Breast epithelium (tissue), 4 donors: ENCODE measurements at regions not wholly inside any gene's neighbourhood (a gene's known extent, or its start where the extent isn't known, plus 50 kb on each side); places are given as distances from the start of the nearest gene placed in this dataset.

Experiments used
- DNase-seq, 2 donors: peaks; one replicate each; pipeline ENCODE4 v3.0.0-alpha.2; 2019; ENCODE audit warnings: low spot score in 2 of 2
- H3K27ac ChIP-seq, 2 donors: fragments of 200-600 bp; sonication (generic) in 1 of 2; one replicate each; pipeline ENCODE4 v1.5.1; 2016 to 2019; ENCODE audit warnings: mild to moderate bottlenecking in 1 of 2
- H3K27me3 ChIP-seq, 2 donors: fragments of 200-600 bp; sonication (generic) in 1 of 2; one replicate each; pipeline versions ENCODE4 v1.5.1 to v1.6.0; 2017 to 2019; ENCODE audit warnings: control low read depth in 1 of 2, mild to moderate bottlenecking in 1 of 2
- H3K36me3 ChIP-seq: fragments of 200-600 bp; one replicate; pipeline ENCODE4 v1.5.1; 2019
- H3K4me1 ChIP-seq, 2 donors: fragments of 200-600 bp; sonication (generic); one replicate each; pipeline ENCODE4 v1.5.1; 2016 to 2019; ENCODE audit warnings: control low read depth in 1 of 2
- H3K4me3 ChIP-seq, 3 donors: fragments of 200-600 bp; sonication (generic); 1 replicate in 2 of 3; 2 replicates in 1 of 3; pipeline ENCODE4 v1.5.1; 2016 to 2019; ENCODE audit warnings: mild to moderate bottlenecking in 3 of 3, moderate library complexity in 2 of 3
- H3K9me3 ChIP-seq, 2 donors: fragments of 200-600 bp; sonication (generic) in 1 of 2; one replicate each; pipeline ENCODE4 v1.5.1; 2016 to 2019; ENCODE audit warnings: control low read depth in 1 of 2
- CTCF ChIP-seq, 3 donors: fragments of 450-650 bp; IDR thresholded peaks; one replicate each; pipeline ENCODE4 v1.5.1; 2016 to 2017; ENCODE audit warnings: antibody characterized with exemption in 3 of 3, mild to moderate bottlenecking in 3 of 3, moderate library complexity in 3 of 3
- POLR2A ChIP-seq: fragments of 450-650 bp; IDR thresholded peaks from one replicate; pipeline ENCODE4 v1.6.1; 2016; ENCODE audit warnings: antibody characterized with exemption, mild to moderate bottlenecking, moderate library complexity
- POLR2AphosphoS5 ChIP-seq, 3 donors: sonication (generic); formaldehyde crosslinking; IDR thresholded peaks; one replicate each; pipeline ENCODE4 v1.6.1; 2017; ENCODE audit warnings: antibody characterized with exemption in 3 of 3
- intact Hi-C: fragments of 100-400 bp; cut with DNase I; formaldehyde crosslinking; loops from one replicate; pipeline ENCODE4 v1.15.1; 2023; ENCODE audit warnings: low total_unique reads

- intact Hi-C loops = loop anchor here (5.0 kb wide), 1 partner anchor 936 kb away; no protein-coding TSS in a partner anchor
- H3K27me3 ChIP-seq = no peaks in the 10 kb centered on the region
- no peaks in the 10 kb centered on the region for H3K36me3 ChIP-seq
- no peak for DNase-seq
- no peak overlapping the region for H3K4me3 ChIP-seq
- TF ChIP-seq POLR2A (no peak), CTCF (IDR thresholded peaks at IDR 0.05) (no peak), POLR2AphosphoS5 (IDR thresholded peaks at IDR 0.05) (no peak)
- no peaks in the 10 kb centered on the region for H3K9me3 ChIP-seq
- H3K27ac ChIP-seq = no peak overlapping the region
- H3K4me1 ChIP-seq = no peaks in the 10 kb centered on the region
These were observed 1454.5 kb upstream of the TENM3 start for GRCh38 chr4:180788729-180789128.

DNA sequence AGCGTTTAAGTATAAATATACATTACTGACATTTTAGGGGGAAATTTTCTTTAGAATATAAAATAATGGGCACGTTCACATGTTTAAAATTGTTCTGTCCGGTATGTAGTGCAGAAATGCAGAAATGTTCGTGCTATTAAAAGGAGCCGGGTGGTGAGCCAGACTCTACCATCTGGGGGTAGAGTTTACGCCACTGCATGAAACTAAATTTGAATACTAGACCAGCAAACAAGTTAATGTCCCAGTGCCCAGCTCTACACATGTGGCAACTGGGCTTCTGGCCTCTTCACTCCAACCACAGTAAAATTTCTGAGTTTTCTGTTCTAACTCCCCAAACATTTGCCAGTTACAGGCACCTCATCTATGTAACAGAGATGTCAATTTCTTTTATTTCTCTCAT is 1453.3 kb upstream of the TENM3 start:
- Histone ChIP-seq H3K36me3 (no peaks in the 10 kb centered on the region), H3K9me3 (no peaks in the 10 kb centered on the region), H3K4me1 (no peaks in the 10 kb centered on the region), H3K27ac (no peak overlapping the region), H3K27me3 (no peaks in the 10 kb centered on the region), H3K4me3 (no peak overlapping the region)
- no peak for DNase-seq
- intact Hi-C loops = loop anchor here (5.0 kb wide), 1 partner anchor 938 kb away; no protein-coding TSS in a partner anchor
- no peak for TF ChIP-seq POLR2AphosphoS5 (IDR thresholded peaks at IDR 0.05)
- TF ChIP-seq POLR2A = no peak
- TF ChIP-seq CTCF (IDR thresholded peaks at IDR 0.05) = no peak

- intact Hi-C loops = no loop called here
- Histone ChIP-seq H3K9me3 (no peaks in the 10 kb centered on the region), H3K4me1 (no peaks in the 10 kb centered on the region), H3K4me3 (no peak overlapping the region), H3K27me3 (no peaks in the 10 kb centered on the region), H3K36me3 (no peaks in the 10 kb centered on the region), H3K27ac (no peak overlapping the region)
- TF ChIP-seq CTCF (IDR thresholded peaks at IDR 0.05) = no peak
- no peak for TF ChIP-seq POLR2A
- TF ChIP-seq POLR2AphosphoS5 (IDR thresholded peaks at IDR 0.05) = no peak
- DNase-seq = no peak
These were observed 1452.7 kb upstream of the TENM3 start for GRCh38 chr4:180790471-180790870.

DNA sequence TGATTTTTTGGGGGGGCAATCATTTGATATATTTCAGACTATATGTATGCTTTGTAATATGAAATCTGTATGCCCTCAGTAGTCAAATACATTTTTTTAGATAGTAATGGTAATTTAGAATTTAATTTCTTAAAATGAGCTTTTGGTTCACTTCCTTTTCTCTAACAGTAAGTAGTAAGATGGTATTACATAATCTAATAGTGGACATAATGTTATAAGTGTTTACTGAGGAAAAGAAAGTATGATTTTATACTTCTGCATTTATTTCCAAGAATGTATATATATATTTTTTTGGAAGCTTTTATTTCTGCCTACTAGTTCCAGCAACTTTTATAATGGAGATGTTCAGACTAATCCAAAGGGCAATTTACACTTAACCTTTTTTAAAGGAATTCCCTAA is 1450.7 kb upstream of the TENM3 start:
- TF ChIP-seq CTCF (IDR thresholded peaks at IDR 0.05) = no peak
- TF ChIP-seq POLR2AphosphoS5 (IDR thresholded peaks at IDR 0.05) = no peak
- no peak for TF ChIP-seq POLR2A
- H3K4me1 ChIP-seq = no peaks in the 10 kb centered on the region
- intact Hi-C loops = no loop called here
- H3K4me3 ChIP-seq = no peak overlapping the region
- no peak overlapping the region for H3K27ac ChIP-seq
- DNase-seq = no peak
- H3K27me3 ChIP-seq = no peaks in the 10 kb centered on the region
- H3K9me3 ChIP-seq = no peaks in the 10 kb centered on the region
- H3K36me3 ChIP-seq = no peaks in the 10 kb centered on the region

GRCh38 chr4:180794333-180794732 is 1448.9 kb upstream of the TENM3 start:
- H3K4me3 ChIP-seq = no peak overlapping the region
- intact Hi-C loops = no loop called here
- no peaks in the 10 kb centered on the region for H3K4me1 ChIP-seq
- H3K9me3 ChIP-seq = no peaks in the 10 kb centered on the region
- H3K27ac ChIP-seq = no peak overlapping the region
- H3K27me3 ChIP-seq = no peaks in the 10 kb centered on the region
- H3K36me3 ChIP-seq = no peaks in the 10 kb centered on the region
- DNase-seq = no peak
- TF ChIP-seq POLR2AphosphoS5 (IDR thresholded peaks at IDR 0.05) (no peak), CTCF (IDR thresholded peaks at IDR 0.05) (no peak), POLR2A (no peak)
